Hepatocyte (in vitro differentiated cells): ENCODE measurements at regions not wholly inside any gene's neighbourhood (a gene's known extent, or its start where the extent isn't known, plus 50 kb on each side); places are given as distances from the start of the nearest gene placed in this dataset.
A peak's percentile ranks its signal among the peaks of the same experiment; 100 is the strongest.

Source experiments
- DNase-seq: peaks from one replicate; pipeline ENCODE4 v3.0.0-alpha.2; 2016; ENCODE audit warnings: low spot score
- H2AFZ ChIP-seq: fragments of 200-600 bp; sonication (generic); 2 replicates; pipeline ENCODE4 v1.6.0; 2016; ENCODE audit warnings: antibody characterized with exemption, mild to moderate bottlenecking
- H3K27ac ChIP-seq: fragments of 200-600 bp; sonication (generic); 2 replicates; pipeline ENCODE4 v1.5.1; 2016; ENCODE audit warnings: mild to moderate bottlenecking
- H3K27me3 ChIP-seq: fragments of 200-600 bp; sonication (generic); 2 replicates; pipeline ENCODE4 v1.6.1; 2016
- H3K36me3 ChIP-seq: fragments of 200-600 bp; sonication (generic); replicated peaks from 2 replicates; pipeline ENCODE4 v1.5.1; 2016; ENCODE audit warnings: low read depth; ENCODE audit not compliant: insufficient read depth
- H3K4me1 ChIP-seq: fragments of 200-600 bp; sonication (generic); 2 replicates; pipeline ENCODE4 v1.5.1; 2016; ENCODE audit warnings: mild to moderate bottlenecking, moderate library complexity; ENCODE audit not compliant: insufficient read depth
- H3K4me2 ChIP-seq: fragments of 200-600 bp; sonication (generic); 2 replicates; pipeline ENCODE4 v1.6.0; 2016
- H3K4me3 ChIP-seq: fragments of 200-600 bp; sonication (generic); 2 replicates; pipeline ENCODE4 v1.5.1; 2016; ENCODE audit warnings: mild to moderate bottlenecking
- H3K79me2 ChIP-seq: fragments of 200-600 bp; sonication (generic); 2 replicates; pipeline ENCODE4 v1.6.0; 2017; ENCODE audit warnings: mild to moderate bottlenecking
- H3K9me2 ChIP-seq: fragments of 200-600 bp; sonication (generic); replicated peaks from 2 replicates; pipeline ENCODE4 v1.6.0; 2017; ENCODE audit warnings: mild to moderate bottlenecking; ENCODE audit not compliant: insufficient read depth
- H3K9me3 ChIP-seq: fragments of 200-600 bp; sonication (generic); 2 replicates; pipeline ENCODE4 v1.5.1; 2016; ENCODE audit warnings: low read depth, mild to moderate bottlenecking
- H4K20me1 ChIP-seq: fragments of 200-600 bp; sonication (generic); 2 replicates; pipeline ENCODE4 v1.6.0; 2016; ENCODE audit warnings: mild to moderate bottlenecking; ENCODE audit not compliant: insufficient read depth, poor library complexity, severe bottlenecking
- EZH2 ChIP-seq: fragments of 200-600 bp; sonication (generic); IDR thresholded peaks from 2 replicates; pipeline ENCODE4 v1.6.1; 2016; ENCODE audit warnings: antibody characterized with exemption, mild to moderate bottlenecking, borderline replicate concordance
- EZH2phosphoT487 ChIP-seq: fragments of 200-600 bp; sonication (generic); IDR thresholded peaks from one replicate; pipeline ENCODE4 v1.6.1; 2018; ENCODE audit warnings: antibody characterized with exemption, mild to moderate bottlenecking, low read depth, moderate library complexity; ENCODE audit not compliant: unreplicated experiment, severe bottlenecking
- WGBS: methylation state at CpG from one replicate; pipeline ENCODE4 v1.1.6; 2016; ENCODE audit warnings: low lambda C conversion rate; ENCODE audit errors: missing lambda C conversion rate; 5-methylcytosine and 5-hydroxymethylcytosine counted together
- TF ChIP-seq, protein P1 (sequence below): fragments of 200-600 bp; sonication (generic); IDR thresholded peaks from 2 replicates; pipeline ENCODE4 v1.5.1; 2016; ENCODE audit warnings: antibody characterized with exemption, mild to moderate bottlenecking; ENCODE audit not compliant: poor library complexity

DNA sequence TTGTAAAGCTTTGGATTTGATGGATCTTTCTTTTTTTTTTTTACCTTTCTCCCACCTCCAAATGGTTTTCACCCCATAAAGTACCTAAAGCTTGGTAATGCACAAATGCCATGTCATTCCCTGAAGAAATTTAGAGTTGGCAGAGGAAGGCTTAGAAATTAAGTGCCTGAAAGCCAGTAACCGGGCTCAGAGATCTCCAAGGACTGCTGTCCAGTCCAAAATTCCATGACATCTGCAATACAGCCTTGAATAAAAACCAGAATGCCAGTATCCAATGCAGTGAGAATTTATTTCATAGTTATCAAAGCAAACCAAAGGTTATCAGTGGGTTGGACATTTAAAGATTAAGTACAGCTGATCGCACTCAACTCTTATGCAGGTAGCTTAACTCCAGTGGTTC is 209.9 kb upstream of the RBBP8 start:
- Histone ChIP-seq H3K79me2 (no peaks in the 10 kb centered on the region), H3K4me1 (peaks cover 12% of the 10 kb centered on the region), H3K27me3 (no peaks in the 10 kb centered on the region), H2AFZ (no peak overlapping the region), H3K9me3 (no peaks in the 10 kb centered on the region), H3K9me2 (no peaks in the 10 kb centered on the region), H3K36me3 (no peaks in the 10 kb centered on the region), H3K4me2 (peak overlapping the region; percentile 29), H3K4me3 (no peak overlapping the region), H3K27ac (peak overlapping the region; percentile 67), H4K20me1 (no peaks in the 10 kb centered on the region)
- TF ChIP-seq, protein P1, sequence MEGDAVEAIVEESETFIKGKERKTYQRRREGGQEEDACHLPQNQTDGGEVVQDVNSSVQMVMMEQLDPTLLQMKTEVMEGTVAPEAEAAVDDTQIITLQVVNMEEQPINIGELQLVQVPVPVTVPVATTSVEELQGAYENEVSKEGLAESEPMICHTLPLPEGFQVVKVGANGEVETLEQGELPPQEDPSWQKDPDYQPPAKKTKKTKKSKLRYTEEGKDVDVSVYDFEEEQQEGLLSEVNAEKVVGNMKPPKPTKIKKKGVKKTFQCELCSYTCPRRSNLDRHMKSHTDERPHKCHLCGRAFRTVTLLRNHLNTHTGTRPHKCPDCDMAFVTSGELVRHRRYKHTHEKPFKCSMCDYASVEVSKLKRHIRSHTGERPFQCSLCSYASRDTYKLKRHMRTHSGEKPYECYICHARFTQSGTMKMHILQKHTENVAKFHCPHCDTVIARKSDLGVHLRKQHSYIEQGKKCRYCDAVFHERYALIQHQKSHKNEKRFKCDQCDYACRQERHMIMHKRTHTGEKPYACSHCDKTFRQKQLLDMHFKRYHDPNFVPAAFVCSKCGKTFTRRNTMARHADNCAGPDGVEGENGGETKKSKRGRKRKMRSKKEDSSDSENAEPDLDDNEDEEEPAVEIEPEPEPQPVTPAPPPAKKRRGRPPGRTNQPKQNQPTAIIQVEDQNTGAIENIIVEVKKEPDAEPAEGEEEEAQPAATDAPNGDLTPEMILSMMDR, result no peak
- TF ChIP-seq EZH2, result no peak
- no peak for TF ChIP-seq EZH2phosphoT487
- 50% methylated on average over 2 of the region's 2 CpGs for WGBS
- no peak for DNase-seq

DNA sequence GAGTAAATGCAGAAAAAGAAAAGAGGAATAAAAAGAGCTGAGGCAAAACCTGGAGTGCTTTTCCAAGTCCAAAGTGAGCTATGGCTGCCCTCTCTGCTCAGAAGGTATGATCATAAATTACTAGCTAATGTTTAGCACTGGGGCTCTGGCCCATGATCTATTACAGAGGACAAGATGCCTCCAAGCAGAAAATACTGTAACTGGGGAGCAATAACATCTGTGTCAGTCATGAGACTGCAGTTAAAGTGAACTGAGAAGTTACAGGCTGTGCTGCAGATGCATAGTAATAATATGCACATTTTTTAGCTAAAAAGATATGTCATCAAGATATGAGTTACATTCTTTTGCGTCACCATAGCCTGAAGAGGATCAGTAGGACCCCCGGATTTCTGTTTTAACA is 209.4 kb upstream of the RBBP8 start:
- peak overlapping the region; percentile 67 for H3K27ac ChIP-seq
- WGBS, result 42% methylated on average over 2 of the region's 2 CpGs
- H3K9me3 ChIP-seq, result no peaks in the 10 kb centered on the region
- no peaks in the 10 kb centered on the region for H3K36me3 ChIP-seq
- no peak overlapping the region for H2AFZ ChIP-seq
- H3K9me2 ChIP-seq, result no peaks in the 10 kb centered on the region
- no peaks in the 10 kb centered on the region for H3K79me2 ChIP-seq
- peak overlapping the region; percentile 29 for H3K4me2 ChIP-seq
- DNase-seq, result peak; percentile 40
- H3K4me1 ChIP-seq, result peaks cover 12% of the 10 kb centered on the region
- H3K4me3 ChIP-seq, result no peak overlapping the region
- H3K27me3 ChIP-seq, result no peaks in the 10 kb centered on the region
- TF ChIP-seq EZH2phosphoT487 (no peak), EZH2 (no peak)
- TF ChIP-seq, protein P1, result no peak
- no peaks in the 10 kb centered on the region for H4K20me1 ChIP-seq

DNA sequence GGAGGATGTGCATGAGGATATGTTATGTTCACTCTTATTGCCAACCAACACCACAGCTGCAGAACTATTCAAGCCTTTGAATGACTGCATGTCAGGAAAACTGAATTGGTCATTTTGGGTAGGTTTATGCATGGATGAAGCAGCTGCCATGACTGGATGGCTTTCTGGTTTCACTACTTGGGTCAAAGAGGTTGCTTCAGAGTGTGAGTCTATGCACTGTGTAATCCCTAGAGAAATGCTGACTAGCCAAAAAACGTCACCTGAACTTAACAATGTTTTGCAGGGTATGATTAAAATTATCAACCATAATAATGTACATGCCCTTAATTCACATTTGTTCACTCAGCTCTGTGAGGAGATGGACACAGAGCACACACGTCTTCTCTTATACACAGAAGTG is 206.7 kb upstream of the RBBP8 start:
- TF ChIP-seq, protein P1, result no peak
- no peak for TF ChIP-seq EZH2
- no peak for TF ChIP-seq EZH2phosphoT487
- 76% methylated on average over 2 of the region's 2 CpGs for WGBS
- DNase-seq, result no peak
- Histone ChIP-seq H3K4me3 (no peak overlapping the region), H3K9me2 (no peaks in the 10 kb centered on the region), H2AFZ (no peak overlapping the region), H3K36me3 (no peaks in the 10 kb centered on the region), H3K9me3 (no peaks in the 10 kb centered on the region), H3K4me2 (no peak overlapping the region), H3K27ac (no peak overlapping the region), H3K79me2 (no peaks in the 10 kb centered on the region), H3K4me1 (peaks cover 16% of the 10 kb centered on the region), H4K20me1 (no peaks in the 10 kb centered on the region), H3K27me3 (no peaks in the 10 kb centered on the region)

DNA sequence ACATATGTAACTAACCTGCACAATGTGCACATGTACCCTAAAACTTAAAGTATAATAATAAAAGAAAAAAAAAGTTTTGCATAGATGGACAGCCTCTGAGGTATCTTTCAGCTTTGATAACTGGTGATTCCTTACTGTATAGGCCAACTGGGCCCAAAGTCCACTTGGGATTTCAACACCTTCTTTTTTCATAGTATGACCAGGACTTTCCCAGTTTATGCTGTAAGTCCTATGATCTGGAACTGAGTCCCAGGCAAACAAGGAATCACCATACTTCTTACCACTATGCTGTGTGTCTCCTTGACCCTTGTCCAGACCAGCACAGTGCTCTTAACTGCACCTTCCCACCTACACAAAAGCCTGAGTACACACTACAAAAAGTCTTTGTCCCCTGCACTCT is 205.1 kb upstream of the RBBP8 start:
- DNase-seq, result peak; percentile 51

More for the DNA sequence above, 205.1 kb upstream of the RBBP8 start:
- H3K4me3 ChIP-seq, result no peak overlapping the region
- peaks cover 16% of the 10 kb centered on the region for H3K4me1 ChIP-seq
- no peaks in the 10 kb centered on the region for H3K9me2 ChIP-seq
- no peaks in the 10 kb centered on the region for H3K79me2 ChIP-seq
- H2AFZ ChIP-seq, result no peak overlapping the region
- no peaks in the 10 kb centered on the region for H3K36me3 ChIP-seq
- TF ChIP-seq EZH2 (no peak), EZH2phosphoT487 (no peak)
- TF ChIP-seq, protein P1, result no peak
- peak overlapping the region; percentile 74 for H3K27ac ChIP-seq
- peak overlapping the region; percentile 56 for H3K4me2 ChIP-seq
- H3K27me3 ChIP-seq, result no peaks in the 10 kb centered on the region
- no peaks in the 10 kb centered on the region for H4K20me1 ChIP-seq
- no peaks in the 10 kb centered on the region for H3K9me3 ChIP-seq
